GM12878 (cell line): ENCODE measurements at regions not wholly inside any gene's neighbourhood (a gene's known extent, or its start where the extent isn't known, plus 50 kb on each side); places are given as distances from the start of the nearest gene placed in this dataset.

Experiments
- ATAC-seq: fragments of 200-7000 bp; cut with Tn5 transposase; 3 replicates; pipeline ENCODE4 v1.9.1; 2020; ENCODE audit warnings: mild to moderate bottlenecking, moderate library complexity
- BruUV-seq: library from RNA; stranded (reverse); fragments of 400-500 nt; replicated peaks from 2 replicates; lab custom pipeline; 2021; lab: Mats Ljungman, UMichigan
- CTCF ChIA-PET: fragments of 300-600 bp; sonication (Branson Sonifier 250); formaldehyde crosslinking; extraction: SDS; loops from one replicate; lab custom pipeline; 2021; ENCODE audit warnings: inconsistent platforms; lab: Yijun Ruan, JAX
- POLR2A ChIA-PET: fragments of 350-600 bp; formaldehyde crosslinking; extraction: SDS; loops from one replicate; lab custom pipeline; 2021; ENCODE audit warnings: inconsistent platforms; lab: Charles Lee
- RAD21 ChIA-PET: fragments of 300-600 bp; sonication (Branson Sonifier 250); formaldehyde crosslinking; loops from one replicate; lab custom pipeline; 2023; ENCODE audit warnings: antibody characterized with exemption; ENCODE audit not compliant: unreplicated experiment; lab: Charles Lee
- SMC1A ChIA-PET: fragments of 300-600 bp; sonication (Branson Sonifier 250); formaldehyde crosslinking; loops from one replicate; lab custom pipeline; 2023; ENCODE audit not compliant: unreplicated experiment, uncharacterized antibody; lab: Charles Lee
- DNase-seq: peaks from one replicate; pipeline ENCODE4 v3.0.0-alpha.2; 2011; ENCODE audit warnings: low read depth, low spot score
- FAIRE-seq: peaks from 3 replicates; lab custom pipeline; 2011; peaks lifted over from hg19 to GRCh38; lab: Jason Lieb, UNC
- H2AFZ ChIP-seq: 2 replicates; pipeline ENCODE4 v1.6.0; 2011; ENCODE audit warnings: low read depth, low read length, control low read depth; ENCODE audit not compliant: control insufficient read depth
- H3K27ac ChIP-seq: 2 replicates; pipeline ENCODE4 v1.5.1; 2011; ENCODE audit warnings: control low read depth; ENCODE audit not compliant: control insufficient read depth, insufficient read depth
- H3K27me3 ChIP-seq, 2 experiments: replicated peaks in 1 of 2; 2 replicates each; pipeline versions ENCODE4 v1.6.0 to v1.6.1; 2011; ENCODE audit warnings: low read length in 1 of 2; ENCODE audit not compliant: control insufficient read depth in 2 of 2, insufficient read depth in 2 of 2
- H3K36me3 ChIP-seq, 2 experiments: 2 replicates each; pipeline ENCODE4 v1.5.1; 2011; ENCODE audit warnings: low read length in 1 of 2; ENCODE audit not compliant: control insufficient read depth in 2 of 2, insufficient read depth in 2 of 2
- H3K4me1 ChIP-seq: 2 replicates; pipeline ENCODE4 v1.6.1; 2011; ENCODE audit warnings: mild to moderate bottlenecking, low read length, moderate library complexity, mixed read lengths; ENCODE audit not compliant: control insufficient read depth, insufficient read depth
- H3K4me2 ChIP-seq: 2 replicates; pipeline ENCODE4 v1.6.0; 2011; ENCODE audit warnings: control low read depth; ENCODE audit not compliant: control insufficient read depth, insufficient read depth
- H3K4me3 ChIP-seq: fragments of 200-600 bp; sonication (generic); 2 replicates; pipeline ENCODE4 v1.5.1; 2016
- H3K79me2 ChIP-seq: 2 replicates; pipeline ENCODE4 v1.6.0; 2011; ENCODE audit warnings: low read length; ENCODE audit not compliant: control insufficient read depth, insufficient read depth
- H3K9ac ChIP-seq: 2 replicates; pipeline ENCODE4 v1.8.0; 2011; ENCODE audit warnings: low read length, control low read depth, mixed read lengths; ENCODE audit not compliant: control insufficient read depth, insufficient read depth
- H3K9me3 ChIP-seq: replicated peaks from 3 replicates; pipeline ENCODE4 v1.5.1; 2011; ENCODE audit warnings: mild to moderate bottlenecking, low read length; ENCODE audit not compliant: control insufficient read depth, insufficient read depth
- H4K20me1 ChIP-seq: 2 replicates; pipeline ENCODE4 v1.6.0; 2011; ENCODE audit not compliant: control insufficient read depth, insufficient read depth
- CREB1 ChIP-seq: IDR thresholded peaks from 2 replicates; pipeline ENCODE4 v1.6.1; 2012; ENCODE audit warnings: low read depth, mild to moderate bottlenecking, inconsistent platforms
- GABPA ChIP-seq: IDR thresholded peaks from 2 replicates; pipeline ENCODE4 v1.6.1; 2014; ENCODE audit warnings: antibody characterized with exemption, low read depth, mild to moderate bottlenecking, inconsistent platforms
- IRF3 ChIP-seq: fragments of 450-650 bp; IDR thresholded peaks from 2 replicates; pipeline ENCODE4 v1.6.1; 2014; ENCODE audit warnings: mild to moderate bottlenecking
- RAD51 ChIP-seq: fragments of 450-650 bp; IDR thresholded peaks from 2 replicates; pipeline ENCODE4 v1.6.1; 2016; ENCODE audit warnings: moderate library complexity, mild to moderate bottlenecking, inconsistent platforms
- TARDBP ChIP-seq: IDR thresholded peaks from 2 replicates; pipeline ENCODE4 v1.6.1; 2016; ENCODE audit warnings: borderline replicate concordance
- WRNIP1 ChIP-seq: IDR thresholded peaks from 2 replicates; pipeline ENCODE4 v1.6.1; 2011; ENCODE audit warnings: low read depth, low read length, improper control_type of control experiment, borderline replicate concordance
- YBX1 ChIP-seq: fragments of 450-650 bp; IDR thresholded peaks from 2 replicates; pipeline ENCODE4 v1.6.1; 2016; ENCODE audit warnings: antibody characterized with exemption
- ZZZ3 ChIP-seq: IDR thresholded peaks from 2 replicates; pipeline ENCODE4 v1.6.1; 2011; ENCODE audit warnings: low read depth; ENCODE audit not compliant: control insufficient read depth, insufficient read length
- WGBS: methylation state at CpG from one replicate; pipeline ENCODE4 v1.1.6; 2016; ENCODE audit warnings: low lambda C conversion rate; ENCODE audit not compliant: insufficient replicate concordance, insufficient coverage; ENCODE audit errors: missing lambda C conversion rate; 5-methylcytosine and 5-hydroxymethylcytosine counted together
- in situ Hi-C: fragments of 300-500 bp; cut with MboI; formaldehyde crosslinking; loops from 9 replicates; pipeline ENCODE4 v1.14.3; 2018; ENCODE audit warnings: mixed read lengths
- intact Hi-C: fragments of 100-400 bp; cut with micrococcal nuclease; formaldehyde crosslinking; loops from one replicate; pipeline ENCODE4 v1.14.2; 2022; ENCODE audit not compliant: unreplicated experiment
- TF ChIP-seq, protein P1 (sequence below): fragments of 450-650 bp; IDR thresholded peaks from 2 replicates; pipeline ENCODE4 v1.6.1; 2017; ENCODE audit warnings: mild to moderate bottlenecking, moderate library complexity

- no peaks in the 10 kb centered on the region for H3K79me2 ChIP-seq
- TF ChIP-seq YBX1 (no peak), TARDBP (no peak), GABPA (no peak), CREB1 (no peak), RAD51 (no peak), WRNIP1 (no peak), IRF3 (no peak), ZZZ3 (no peak)
- TF ChIP-seq, protein P1, sequence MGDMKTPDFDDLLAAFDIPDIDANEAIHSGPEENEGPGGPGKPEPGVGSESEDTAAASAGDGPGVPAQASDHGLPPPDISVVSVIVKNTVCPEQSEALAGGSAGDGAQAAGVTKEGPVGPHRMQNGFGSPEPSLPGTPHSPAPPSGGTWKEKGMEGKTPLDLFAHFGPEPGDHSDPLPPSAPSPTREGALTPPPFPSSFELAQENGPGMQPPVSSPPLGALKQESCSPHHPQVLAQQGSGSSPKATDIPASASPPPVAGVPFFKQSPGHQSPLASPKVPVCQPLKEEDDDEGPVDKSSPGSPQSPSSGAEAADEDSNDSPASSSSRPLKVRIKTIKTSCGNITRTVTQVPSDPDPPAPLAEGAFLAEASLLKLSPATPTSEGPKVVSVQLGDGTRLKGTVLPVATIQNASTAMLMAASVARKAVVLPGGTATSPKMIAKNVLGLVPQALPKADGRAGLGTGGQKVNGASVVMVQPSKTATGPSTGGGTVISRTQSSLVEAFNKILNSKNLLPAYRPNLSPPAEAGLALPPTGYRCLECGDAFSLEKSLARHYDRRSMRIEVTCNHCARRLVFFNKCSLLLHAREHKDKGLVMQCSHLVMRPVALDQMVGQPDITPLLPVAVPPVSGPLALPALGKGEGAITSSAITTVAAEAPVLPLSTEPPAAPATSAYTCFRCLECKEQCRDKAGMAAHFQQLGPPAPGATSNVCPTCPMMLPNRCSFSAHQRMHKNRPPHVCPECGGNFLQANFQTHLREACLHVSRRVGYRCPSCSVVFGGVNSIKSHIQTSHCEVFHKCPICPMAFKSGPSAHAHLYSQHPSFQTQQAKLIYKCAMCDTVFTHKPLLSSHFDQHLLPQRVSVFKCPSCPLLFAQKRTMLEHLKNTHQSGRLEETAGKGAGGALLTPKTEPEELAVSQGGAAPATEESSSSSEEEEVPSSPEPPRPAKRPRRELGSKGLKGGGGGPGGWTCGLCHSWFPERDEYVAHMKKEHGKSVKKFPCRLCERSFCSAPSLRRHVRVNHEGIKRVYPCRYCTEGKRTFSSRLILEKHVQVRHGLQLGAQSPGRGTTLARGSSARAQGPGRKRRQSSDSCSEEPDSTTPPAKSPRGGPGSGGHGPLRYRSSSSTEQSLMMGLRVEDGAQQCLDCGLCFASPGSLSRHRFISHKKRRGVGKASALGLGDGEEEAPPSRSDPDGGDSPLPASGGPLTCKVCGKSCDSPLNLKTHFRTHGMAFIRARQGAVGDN, result no peak
- POLR2A ChIA-PET, result no interaction called here
- DNase-seq, result no peak
- SMC1A ChIA-PET, result interaction anchor here (0.7 kb wide), 1 partner anchor 12 kb away, joined by 3 read pairs; no protein-coding TSS in a partner anchor
- intact Hi-C loops, result loop anchor here (10.0 kb wide), 1 partner anchor 352 kb away; no protein-coding TSS in a partner anchor
- no peak overlapping the region for H3K9ac ChIP-seq
- H3K27me3 ChIP-seq, result no peaks in the 10 kb centered on the region
- no peak overlapping the region for H3K4me2 ChIP-seq
- CTCF ChIA-PET, result no interaction called here
- no peaks in the 10 kb centered on the region for H4K20me1 ChIP-seq
- WGBS, result 44% methylated on average over 11 of the region's 11 CpGs
- H3K4me3 ChIP-seq, result no peak overlapping the region
- no peaks in the 10 kb centered on the region for H3K4me1 ChIP-seq
- BruUV-seq, result no TSS peak
- ATAC-seq, result no peak
- in situ Hi-C loops, result no loop called here
- no peak for FAIRE-seq
- no peaks in the 10 kb centered on the region for H3K36me3 ChIP-seq
- RAD21 ChIA-PET, result no interaction called here
- H2AFZ ChIP-seq, result no peak overlapping the region
- no peaks in the 10 kb centered on the region for H3K9me3 ChIP-seq
- H3K27ac ChIP-seq, result no peak overlapping the region
These were observed 375.6 kb upstream of the C11orf87 start for GRCh38 chr11:109046284-109046992.
